CD4-positive, alpha-beta T cell treated with Interleukin-12 subunit alpha and Interleukin-12 subunit beta, for 1 hour (primary cell): ENCODE measurements at regions not wholly inside any gene's neighbourhood (a gene's known extent, or its start where the extent isn't known, plus 50 kb on each side); places are given as distances from the start of the nearest gene placed in this dataset.
A peak's percentile ranks its signal among the peaks of the same experiment; 100 is the strongest.
"Not testable (repeated sequence)": the region's sequence is repeated elsewhere in the genome, so short reads cannot be mapped to it uniquely, and the experiment has no call there.

Experiments used
- DNase-seq: peaks from one replicate; pipeline ENCODE4 v3.0.0-alpha.2; 2020

DNA sequence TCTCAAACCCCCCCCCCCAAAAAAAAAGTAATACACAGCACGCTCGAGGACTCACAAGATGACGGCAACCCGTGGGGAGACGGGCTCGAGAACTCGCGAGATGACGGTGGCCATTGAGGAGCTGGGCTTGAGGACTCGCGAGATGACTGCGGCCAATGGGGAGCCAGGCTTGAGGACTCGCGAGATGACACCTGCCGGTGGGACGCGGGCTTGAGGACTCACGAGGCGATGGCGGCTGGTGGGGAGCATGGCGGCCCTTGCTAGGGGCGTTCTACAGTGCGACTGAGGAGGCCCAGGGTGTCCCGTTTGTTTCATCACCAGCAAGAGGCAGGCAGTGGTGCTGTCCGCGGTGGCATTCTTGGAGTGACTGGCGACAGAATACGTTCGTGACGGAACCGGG lies 172.4 kb upstream of the MAGEB16 start:
- DNase-seq: no peak

DNA sequence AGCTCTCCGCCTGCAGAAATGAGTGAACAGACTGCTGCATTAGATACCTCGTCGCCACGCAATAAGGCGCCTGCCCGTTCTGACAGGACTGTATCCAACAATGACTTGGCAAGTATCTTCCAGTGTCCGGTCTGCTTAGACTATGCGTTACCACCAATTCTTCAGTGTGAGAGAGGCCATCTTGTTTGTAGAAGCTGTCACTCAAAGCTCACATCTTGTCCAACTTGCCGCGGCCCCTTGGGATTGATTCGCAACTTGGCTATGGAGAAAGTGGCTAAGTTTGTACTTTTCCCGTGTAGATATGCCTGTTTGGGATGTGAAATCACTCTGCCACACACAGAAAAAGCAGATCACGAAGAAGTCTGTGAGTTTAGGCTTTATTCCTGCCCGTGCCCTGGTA lies 172.0 kb upstream of the MAGEB16 start:
- no peak for DNase-seq

DNA sequence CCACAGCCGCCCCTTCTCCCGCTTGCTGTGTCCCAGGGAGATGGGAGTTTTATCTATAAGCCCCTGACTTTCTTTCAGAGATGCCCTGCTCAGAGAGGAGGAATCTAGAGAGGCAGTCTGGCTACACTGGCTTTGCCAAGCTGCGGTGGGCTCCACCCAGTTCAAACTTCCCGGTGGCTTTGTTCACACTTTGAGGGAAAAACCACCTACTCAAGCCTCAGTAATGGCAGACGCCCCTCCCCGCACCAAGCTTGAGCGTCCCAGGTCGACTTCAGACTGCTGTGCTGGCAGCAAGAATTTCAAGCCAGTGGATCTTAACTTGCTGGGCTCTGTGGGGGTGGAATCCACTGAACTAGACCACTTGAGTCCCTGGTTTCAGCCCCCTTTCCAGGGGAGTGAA lies 162.2 kb upstream of the MAGEB16 start:
- DNase-seq: not testable (repeated sequence)

DNA sequence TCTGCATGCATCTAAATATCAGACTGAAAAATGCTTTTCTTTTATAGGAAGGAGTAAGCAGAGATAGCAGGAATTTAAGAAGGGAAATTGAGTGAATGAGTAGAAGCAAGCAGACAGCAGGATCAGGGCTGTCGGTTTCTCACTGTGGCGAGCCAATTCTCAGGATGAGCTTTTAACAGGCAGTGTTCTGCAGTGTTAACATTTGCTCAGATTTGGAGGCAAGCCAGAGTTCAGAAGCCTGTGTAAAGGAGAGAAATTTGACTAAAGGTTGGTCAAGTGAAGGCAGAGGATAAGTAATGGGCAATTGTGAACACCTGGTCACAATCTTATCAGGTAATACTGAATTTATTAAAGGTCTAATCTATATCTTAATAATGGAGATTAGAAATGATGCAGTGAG lies 133.3 kb upstream of the MAGEB16 start:
- no peak for DNase-seq

DNA sequence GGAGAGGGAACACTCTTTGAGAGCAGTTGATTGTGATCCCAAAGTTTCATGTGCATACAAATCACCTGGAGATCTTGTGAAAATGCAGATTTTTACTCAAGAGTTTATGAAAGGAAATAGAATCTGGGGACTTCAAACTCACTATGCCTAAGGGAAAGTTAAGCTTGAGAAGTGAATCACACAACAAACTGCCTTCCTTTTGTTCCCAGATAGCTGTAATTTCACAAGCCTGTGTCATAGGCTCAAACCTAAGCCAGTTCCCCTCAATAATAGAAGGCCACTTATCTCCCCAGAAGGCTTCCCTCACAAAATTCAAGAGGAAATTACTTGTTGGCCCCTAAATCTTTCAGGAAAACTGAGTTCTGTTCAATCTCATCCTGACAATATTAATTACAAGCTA lies 132.8 kb upstream of the MAGEB16 start:
- DNase-seq: no peak

DNA sequence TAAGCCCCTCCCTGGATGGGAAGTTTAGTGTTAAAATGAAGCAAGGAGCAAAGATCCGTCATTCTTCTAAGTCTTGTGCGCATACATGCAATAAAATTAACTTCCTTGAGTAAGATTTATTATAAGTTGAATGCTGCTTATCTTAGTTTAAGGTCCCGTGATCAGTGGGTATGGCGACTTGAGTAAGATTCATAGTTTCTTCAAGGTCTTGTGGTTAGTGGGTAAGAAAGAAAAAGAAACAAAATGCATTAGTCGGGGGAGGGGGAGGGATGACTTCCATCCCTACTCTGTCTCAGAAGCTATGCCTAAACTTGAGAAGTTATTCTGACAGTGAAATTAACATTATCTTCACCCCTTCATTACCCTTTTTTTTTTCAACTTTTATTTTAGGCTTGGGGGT lies 127.3 kb upstream of the MAGEB16 start:
- DNase-seq: no peak

DNA sequence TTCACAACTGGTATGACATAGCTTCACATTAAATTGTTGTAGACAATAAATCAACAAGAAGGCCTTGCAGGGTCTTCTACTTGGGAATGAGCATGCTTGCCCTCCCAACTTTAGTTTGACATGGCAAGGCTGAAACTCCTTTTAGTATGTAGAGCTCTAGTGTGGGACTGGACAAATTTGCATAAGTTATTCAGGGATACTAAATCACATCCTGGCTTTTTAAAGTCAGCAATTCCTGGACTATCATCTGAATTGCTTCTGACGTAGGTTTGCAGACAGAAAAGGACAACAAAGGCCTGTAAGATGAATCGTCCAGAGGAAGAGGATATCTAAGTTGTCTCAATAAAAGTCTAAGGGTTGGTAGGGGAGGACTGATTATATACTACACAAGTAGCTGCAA lies 123.0 kb upstream of the MAGEB16 start:
- DNase-seq: no peak

DNA sequence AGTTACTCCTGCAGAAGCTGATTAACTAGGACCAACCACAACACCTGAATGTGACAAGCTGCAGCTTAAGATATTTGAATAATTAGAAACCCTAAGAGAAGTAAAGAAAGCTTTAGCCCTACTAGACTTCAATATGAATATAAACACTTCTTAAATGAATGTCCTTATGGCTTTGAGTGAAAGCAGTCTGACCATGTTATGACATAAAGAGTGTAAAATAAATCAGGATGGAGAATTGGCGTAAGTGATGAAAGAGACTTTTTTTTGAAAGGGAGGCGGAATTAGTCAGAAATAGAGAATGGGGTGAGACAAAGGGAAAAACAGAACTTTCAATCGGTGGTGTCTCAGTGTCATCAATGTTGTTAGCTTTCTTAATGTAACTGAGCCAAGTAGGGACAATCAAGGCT lies 117.2 kb upstream of the MAGEB16 start:
- no peak for DNase-seq

DNA sequence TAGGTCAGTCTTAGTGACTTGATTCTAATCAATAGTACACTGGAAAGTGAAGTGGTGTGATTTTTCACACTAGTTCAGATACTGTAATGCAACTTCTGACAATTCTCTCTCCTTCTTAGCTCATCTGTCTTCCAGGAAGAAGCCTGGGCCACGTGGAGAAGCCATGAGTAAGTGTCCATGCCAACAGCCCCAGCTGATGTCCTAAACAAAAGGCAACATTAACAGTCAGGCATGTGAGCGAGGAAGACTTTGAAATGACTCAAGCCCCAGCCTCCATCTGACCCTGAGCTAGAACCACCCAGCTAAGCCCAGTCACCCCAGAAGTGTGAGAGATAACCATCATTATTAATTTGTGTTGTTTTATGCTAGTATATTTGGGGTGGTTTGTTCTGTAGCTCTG lies 115.7 kb upstream of the MAGEB16 start:
- no peak for DNase-seq

DNA sequence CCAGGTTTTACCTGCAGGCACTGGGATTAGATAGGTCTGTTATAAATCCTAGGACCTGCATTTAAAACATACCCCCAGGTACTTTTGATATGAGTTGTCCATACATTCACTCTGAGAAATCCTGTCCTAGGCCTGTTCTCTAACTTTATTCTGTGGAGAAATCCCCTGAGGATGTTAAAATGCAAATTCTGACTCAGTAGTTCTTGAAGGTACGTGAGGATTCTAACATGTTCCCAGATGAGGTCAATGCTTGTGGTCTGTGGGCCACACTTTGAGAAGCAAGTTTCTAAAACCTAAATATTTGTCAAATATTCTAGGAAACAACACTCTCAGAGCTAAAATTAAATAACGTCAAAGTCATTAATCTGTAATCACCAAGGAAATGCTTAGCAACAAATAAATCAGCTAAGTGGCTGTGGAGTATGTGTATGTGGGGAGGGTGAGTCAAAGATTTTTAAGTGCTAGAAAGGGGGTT lies 101.3 kb upstream of the MAGEB16 start:
- DNase-seq: no peak

DNA sequence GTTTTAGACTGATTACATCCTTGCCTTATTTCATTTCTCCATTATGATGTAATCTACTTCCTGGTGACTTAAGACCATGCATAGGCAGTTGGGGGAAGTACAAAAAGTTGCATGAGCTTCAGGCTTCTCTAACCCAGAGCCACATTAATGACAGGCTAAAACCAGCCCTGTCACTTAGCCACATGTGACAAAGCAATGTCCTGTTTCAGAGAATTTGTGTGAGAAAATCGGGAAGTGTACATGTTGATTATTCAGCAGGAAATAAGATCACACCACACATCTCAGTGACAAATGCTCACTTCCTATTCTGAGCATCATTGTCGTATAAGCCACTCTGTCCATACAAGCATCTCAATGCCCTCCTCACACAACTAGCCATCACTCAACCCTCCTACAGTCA lies 98.5 kb upstream of the MAGEB16 start:
- DNase-seq: peak; percentile 0

DNA sequence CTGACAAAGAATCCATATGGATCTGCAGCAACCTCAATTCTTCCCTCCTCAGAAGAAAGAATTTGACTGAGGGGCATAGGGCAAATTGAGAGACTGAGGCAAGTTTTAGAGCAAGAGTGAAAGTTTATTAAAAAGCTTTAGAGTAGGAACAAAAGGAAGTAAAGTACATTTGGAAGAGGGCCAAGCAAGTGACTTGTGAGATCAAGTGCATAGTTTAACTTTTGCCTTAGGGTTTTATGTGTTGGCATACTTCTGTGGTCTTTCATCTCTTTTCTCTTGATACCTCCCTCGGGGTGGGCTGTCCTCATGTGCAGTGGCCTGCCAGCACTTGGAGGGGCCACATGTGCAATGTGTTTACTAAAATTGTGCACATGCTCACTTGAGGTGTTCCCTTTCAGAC lies 98.0 kb upstream of the MAGEB16 start:
- no peak for DNase-seq

DNA sequence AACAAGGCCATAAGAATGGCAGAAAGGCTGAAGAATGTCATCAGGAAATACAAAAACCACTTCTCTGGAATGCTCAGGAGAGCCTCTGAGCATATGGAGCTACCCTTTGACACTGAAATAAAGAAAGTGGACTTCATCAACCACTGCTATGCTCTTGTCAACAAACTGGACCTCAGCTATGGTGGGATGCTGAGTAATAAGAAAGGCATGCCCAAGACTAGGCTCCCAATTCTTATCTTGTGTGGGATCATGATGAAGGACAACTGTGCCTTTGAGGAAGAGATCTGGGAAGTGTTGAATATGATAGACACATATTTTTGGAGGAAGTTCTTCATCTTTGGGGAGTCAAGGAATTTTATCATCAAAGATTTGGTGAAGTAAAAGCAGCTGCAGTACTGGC lies 86.9 kb upstream of the MAGEB16 start:
- DNase-seq: no peak

DNA sequence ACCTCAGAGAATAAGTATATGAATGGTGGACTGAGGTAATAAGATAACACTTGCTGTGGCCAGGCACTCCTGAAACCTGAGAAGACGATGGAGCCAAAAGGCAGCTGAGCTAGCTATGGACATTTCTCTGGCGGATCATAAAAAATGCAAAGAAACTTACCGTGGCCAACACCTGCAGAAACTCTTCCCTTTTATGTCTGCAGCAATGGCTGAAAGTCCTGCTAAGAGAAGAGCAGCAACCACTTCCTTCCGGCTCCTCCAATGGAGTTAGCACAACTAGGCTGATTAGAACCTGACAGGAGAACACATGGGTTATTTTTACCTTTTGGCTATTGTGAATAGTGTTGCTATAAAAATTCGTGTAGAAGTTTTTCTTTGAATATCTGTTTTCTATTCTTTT lies 76.0 kb upstream of the MAGEB16 start:
- no peak for DNase-seq

DNA sequence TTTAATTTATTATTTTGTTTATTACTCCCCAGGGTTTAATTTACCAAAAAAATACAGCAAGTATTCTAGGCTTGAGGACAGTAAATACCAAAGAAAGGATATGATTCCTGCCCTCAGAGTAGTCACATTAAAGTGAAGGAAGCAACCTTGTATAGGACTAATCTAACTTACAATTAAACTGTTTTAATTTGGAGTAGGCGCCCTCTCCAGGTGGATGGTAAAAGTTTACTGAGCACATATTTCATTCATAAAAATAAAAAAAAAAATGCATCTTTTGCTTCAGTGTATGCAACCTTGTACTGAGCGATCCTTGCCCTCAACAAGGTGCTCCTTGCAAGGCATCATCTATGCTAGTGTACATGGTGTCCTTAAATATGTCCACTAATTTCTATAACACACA lies 72.0 kb upstream of the MAGEB16 start:
- DNase-seq: no peak

DNA sequence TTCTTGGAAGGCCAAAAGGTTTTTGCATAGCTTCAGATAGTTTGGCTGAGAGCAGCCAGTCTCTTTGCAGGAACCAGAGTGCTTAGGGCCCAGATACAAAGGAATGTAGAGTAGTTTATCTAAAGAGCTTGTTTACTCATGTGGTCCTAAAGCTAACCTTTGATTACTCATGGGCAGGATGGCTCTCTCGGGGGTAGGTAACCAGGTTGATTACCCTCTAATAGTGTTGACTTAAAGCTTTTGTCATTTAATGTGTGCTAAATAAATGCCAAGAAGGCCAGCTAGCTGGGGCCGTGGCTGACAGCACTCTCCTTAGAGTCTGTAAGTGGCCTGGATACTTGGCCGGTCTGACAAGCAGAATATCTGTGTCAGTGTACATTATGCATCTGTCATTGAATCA lies 69.7 kb upstream of the MAGEB16 start:
- DNase-seq: no peak

DNA sequence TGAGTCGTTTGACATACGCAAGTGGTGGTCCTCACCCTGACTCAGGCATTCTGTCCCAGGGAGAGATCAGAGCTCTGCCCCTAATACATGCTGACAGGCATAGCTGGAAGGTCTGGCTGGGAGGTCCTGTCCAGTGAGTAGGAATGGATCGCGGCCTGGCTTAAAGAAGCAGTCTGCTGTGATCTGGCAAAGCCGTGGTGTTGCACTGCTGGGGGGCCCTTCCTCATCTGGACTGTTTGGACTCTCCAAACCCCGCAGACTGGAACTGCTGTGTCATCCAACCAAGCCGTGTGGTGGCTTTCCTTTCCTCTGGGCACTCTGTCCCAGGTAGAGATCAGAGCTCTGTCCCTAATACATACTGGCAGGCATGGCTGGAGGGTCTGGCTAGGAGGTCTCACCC lies 64.3 kb upstream of the MAGEB16 start:
- DNase-seq: no peak

DNA sequence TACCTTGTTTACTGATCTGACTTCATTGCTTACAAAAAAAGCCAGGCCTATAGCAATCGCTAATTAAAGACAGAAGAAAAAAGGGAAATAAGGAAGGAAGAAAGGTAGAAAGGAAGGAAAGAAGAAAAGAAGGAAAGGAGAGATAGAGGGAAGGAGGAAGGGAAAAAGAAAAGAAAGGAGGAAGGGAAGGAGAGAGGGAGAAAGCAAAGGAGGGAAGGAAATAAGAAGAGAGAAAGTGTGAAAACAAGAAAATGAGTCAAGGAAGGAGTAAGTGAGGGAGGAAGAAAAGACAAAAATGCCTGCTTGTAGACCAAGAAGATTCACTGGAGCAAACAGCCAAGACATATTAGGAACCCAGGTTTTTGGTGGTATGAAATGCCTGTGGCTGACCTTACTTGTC lies 57.0 kb upstream of the MAGEB16 start:
- DNase-seq: no peak

DNA sequence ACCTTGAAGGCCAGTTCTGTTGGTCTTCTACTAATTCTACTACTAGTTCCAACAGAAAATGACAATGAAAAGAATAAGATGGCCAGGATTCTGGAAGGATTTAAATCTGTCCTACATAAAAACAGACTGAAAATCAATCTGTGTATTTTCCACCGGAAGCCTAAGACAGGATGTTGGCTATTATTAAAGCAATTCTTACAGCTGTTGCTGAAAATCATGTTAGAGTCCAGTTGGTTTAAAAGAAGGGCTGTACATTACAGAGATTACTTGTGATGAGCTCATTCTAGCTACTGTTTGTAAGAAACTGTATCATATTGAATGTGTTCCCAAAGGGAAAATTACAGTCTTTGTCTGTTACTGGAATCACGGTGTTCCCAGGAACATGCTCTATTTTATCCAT lies 54.8 kb upstream of the MAGEB16 start:
- DNase-seq: no peak
